ENCODE measurements at regions not wholly inside any gene's neighbourhood (a gene's known extent, or its start where the extent isn't known, plus 50 kb on each side); places are given as distances from the start of the nearest gene placed in this dataset.
A peak's percentile ranks its signal among the peaks of the same experiment; 100 is the strongest.

DNA sequence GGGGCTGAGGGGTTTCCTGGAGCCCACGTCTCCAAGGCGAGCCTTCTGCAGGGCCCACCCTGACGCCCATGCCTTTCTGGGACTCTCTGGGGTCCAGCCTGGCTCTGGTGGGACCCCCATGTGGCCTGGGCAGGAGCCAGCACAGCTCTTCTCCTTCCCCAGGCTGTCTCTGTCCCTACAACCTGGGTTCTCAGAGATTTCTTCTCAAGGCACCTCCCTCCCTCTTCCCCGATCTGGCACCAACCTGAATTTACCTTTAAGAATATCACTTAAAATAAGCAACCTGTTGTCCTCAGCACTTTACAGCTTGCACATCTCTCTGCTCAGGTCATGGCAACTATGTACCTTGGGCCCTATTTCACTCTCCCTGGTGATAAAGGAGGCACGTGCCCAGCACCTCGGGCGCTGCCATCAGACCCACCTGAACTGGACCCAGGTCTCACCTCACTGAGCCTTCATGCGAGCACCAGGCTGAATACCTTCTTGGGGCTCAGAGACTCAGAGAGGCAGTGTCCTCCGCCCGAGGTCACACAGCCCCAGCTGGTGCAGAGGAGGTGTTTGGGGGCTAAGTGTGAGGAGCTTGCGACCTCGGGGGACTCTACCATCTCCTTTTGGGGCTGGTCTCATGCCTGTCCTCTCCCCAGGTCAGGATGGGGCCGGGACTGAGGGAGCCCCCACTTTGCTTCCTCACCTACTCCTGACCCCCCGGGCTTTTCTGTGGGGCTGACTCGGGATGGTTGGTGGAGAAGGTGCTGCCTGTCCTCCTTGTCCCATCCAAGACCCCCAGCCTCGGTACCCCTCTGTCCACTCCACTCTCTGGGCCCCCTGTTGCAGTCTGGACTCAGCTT lies 217.7 kb downstream of the C9orf50 start:
- Histone ChIP-seq H3K36me3 (ENCODE audit: control insufficient read depth in 2 of 2, extremely low read depth in 1 of 2, insufficient read depth in 2 of 2, low read length in 2 of 2) (no peaks in the 10 kb centered on the region), H3K4me3 (replicated peaks in 1 of 3; ENCODE audit: insufficient read depth in 1 of 3, low read depth in 1 of 3, low read length in 3 of 3) (no peak overlapping the region), H3K4me2 (ENCODE audit: insufficient read depth, low read length) (no peak overlapping the region), H3K9ac (replicated peaks; ENCODE audit: extremely low read depth, insufficient read depth, low read length) (no peak overlapping the region), H3K27ac (ENCODE audit: insufficient read depth, low read depth, low read length) (no peak overlapping the region), H2AFZ (ENCODE audit: low read depth, low read length) (no peak overlapping the region), H3K4me1 (ENCODE audit: control insufficient read depth, extremely low read depth, insufficient read depth, low read length) (no peaks in the 10 kb centered on the region), H4K20me1 (replicated peaks; ENCODE audit: control insufficient read depth, extremely low read depth, insufficient read depth, low read length) (no peaks in the 10 kb centered on the region), H3K9me1 (replicated peaks; ENCODE audit: control insufficient read depth, extremely low read depth, insufficient read depth, low read length) (no peaks in the 10 kb centered on the region), H3K27me3 (ENCODE audit: control insufficient read depth in 2 of 2, insufficient read depth in 2 of 2, low read length in 2 of 2) (no peaks in the 10 kb centered on the region), H3K79me2 (ENCODE audit: control insufficient read depth, insufficient read depth, low read length) (no peaks in the 10 kb centered on the region), H3K9me3 (replicated peaks; ENCODE audit: control insufficient read depth, insufficient read depth, low read length) (no peaks in the 10 kb centered on the region)
- dilution Hi-C loops (cut with MboI; ENCODE audit: extremely low pct_ligation_motif_present, low sequenced_read_pairs) (no loop called here), intact Hi-C loops (cut with micrococcal nuclease) (no loop called here)
- POLR2A ChIA-PET = interaction anchor here (0.7 to 1.0 kb wide), 2 partner anchors 12 to 129 kb away, joined by 3 to 4 read pairs; no protein-coding TSS in a partner anchor
- CTCF ChIA-PET = interaction anchor here (1.5 kb wide), 1 partner anchor 205 kb away, joined by 4 read pairs; no protein-coding TSS in a partner anchor
- FAIRE-seq = no peak
- BruUV-seq (replicated peaks) = no TSS peak
- DNase-seq (ENCODE audit: low read depth, low spot score) = no peak
- TF ChIP-seq POLR2A (IDR thresholded peaks at IDR 0.05; ENCODE audit: low read depth, low read length) (no peak), MAX (IDR thresholded peaks at IDR 0.05; ENCODE audit: insufficient read depth, insufficient read length) (no peak), MYC (IDR thresholded peaks at IDR 0.05; ENCODE audit: low read depth, low read length) (no peak)

DNA sequence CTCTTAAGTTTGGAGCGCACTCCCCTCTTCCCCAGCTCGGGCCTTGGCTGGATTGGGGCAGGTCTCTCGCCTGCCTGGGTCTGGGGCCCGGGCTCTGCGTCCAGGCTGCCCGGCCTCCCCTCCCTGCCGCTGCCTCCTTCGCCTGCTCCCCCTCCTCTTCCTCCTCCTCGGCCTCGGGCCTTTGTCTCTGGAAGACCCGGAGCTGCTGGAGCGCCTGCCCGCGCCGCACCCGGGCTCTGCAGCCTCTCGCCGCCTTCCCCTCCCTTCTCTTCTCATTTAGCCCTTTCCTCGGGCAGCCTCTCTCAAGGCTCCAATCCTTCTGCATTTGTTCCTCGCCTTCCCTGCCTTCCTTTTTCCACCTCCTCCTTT lies 218.5 kb downstream of the C9orf50 start:
- Histone ChIP-seq H3K4me1 (ENCODE audit: control insufficient read depth, extremely low read depth, insufficient read depth, low read length) (no peaks in the 10 kb centered on the region), H3K9ac (replicated peaks; ENCODE audit: extremely low read depth, insufficient read depth, low read length) (no peak overlapping the region), H3K9me1 (replicated peaks; ENCODE audit: control insufficient read depth, extremely low read depth, insufficient read depth, low read length) (no peaks in the 10 kb centered on the region), H3K9me3 (replicated peaks; ENCODE audit: control insufficient read depth, insufficient read depth, low read length) (no peaks in the 10 kb centered on the region), H4K20me1 (replicated peaks; ENCODE audit: control insufficient read depth, extremely low read depth, insufficient read depth, low read length) (no peaks in the 10 kb centered on the region), H2AFZ (ENCODE audit: low read depth, low read length) (peak overlapping the region; percentile 17), H3K4me3 (replicated peaks in 1 of 3; ENCODE audit: insufficient read depth in 1 of 3, low read depth in 1 of 3, low read length in 3 of 3) (no peak overlapping the region), H3K27ac (ENCODE audit: insufficient read depth, low read depth, low read length) (no peak overlapping the region), H3K79me2 (ENCODE audit: control insufficient read depth, insufficient read depth, low read length) (no peaks in the 10 kb centered on the region), H3K27me3 (ENCODE audit: control insufficient read depth in 2 of 2, insufficient read depth in 2 of 2, low read length in 2 of 2) (no peaks in the 10 kb centered on the region), H3K4me2 (ENCODE audit: insufficient read depth, low read length) (no peak overlapping the region), H3K36me3 (ENCODE audit: control insufficient read depth in 2 of 2, extremely low read depth in 1 of 2, insufficient read depth in 2 of 2, low read length in 2 of 2) (no peaks in the 10 kb centered on the region)
- TF ChIP-seq POLR2AphosphoS5 (IDR thresholded peaks at IDR 0.05; ENCODE audit: insufficient read depth, low read depth, low read length) = no peak
- no peak for TF ChIP-seq JUN (IDR thresholded peaks at IDR 0.05; ENCODE audit: borderline replicate concordance, insufficient read depth, insufficient read length, low read depth)
- ChIA-PET CTCF (interaction anchor here (1.5 kb wide), 1 partner anchor 204 kb away, joined by 4 read pairs; no protein-coding TSS in a partner anchor), POLR2A (interaction anchor here (0.7 kb wide), 1 partner anchor 129 kb away, joined by 4 read pairs; no protein-coding TSS in a partner anchor)
- intact Hi-C loops (cut with micrococcal nuclease) = no loop called here
- dilution Hi-C loops (cut with MboI; ENCODE audit: extremely low pct_ligation_motif_present, low sequenced_read_pairs) = no loop called here
- FAIRE-seq (no peak), DNase-seq (ENCODE audit: low read depth, low spot score) (peak; percentile 14)
- BruUV-seq (replicated peaks) = no TSS peak

Measured in endothelial cell of umbilical vein (primary cell).